ENCODE measurements at regions not wholly inside any gene's neighbourhood (a gene's known extent, or its start where the extent isn't known, plus 50 kb on each side); places are given as distances from the start of the nearest gene placed in this dataset.

DNA sequence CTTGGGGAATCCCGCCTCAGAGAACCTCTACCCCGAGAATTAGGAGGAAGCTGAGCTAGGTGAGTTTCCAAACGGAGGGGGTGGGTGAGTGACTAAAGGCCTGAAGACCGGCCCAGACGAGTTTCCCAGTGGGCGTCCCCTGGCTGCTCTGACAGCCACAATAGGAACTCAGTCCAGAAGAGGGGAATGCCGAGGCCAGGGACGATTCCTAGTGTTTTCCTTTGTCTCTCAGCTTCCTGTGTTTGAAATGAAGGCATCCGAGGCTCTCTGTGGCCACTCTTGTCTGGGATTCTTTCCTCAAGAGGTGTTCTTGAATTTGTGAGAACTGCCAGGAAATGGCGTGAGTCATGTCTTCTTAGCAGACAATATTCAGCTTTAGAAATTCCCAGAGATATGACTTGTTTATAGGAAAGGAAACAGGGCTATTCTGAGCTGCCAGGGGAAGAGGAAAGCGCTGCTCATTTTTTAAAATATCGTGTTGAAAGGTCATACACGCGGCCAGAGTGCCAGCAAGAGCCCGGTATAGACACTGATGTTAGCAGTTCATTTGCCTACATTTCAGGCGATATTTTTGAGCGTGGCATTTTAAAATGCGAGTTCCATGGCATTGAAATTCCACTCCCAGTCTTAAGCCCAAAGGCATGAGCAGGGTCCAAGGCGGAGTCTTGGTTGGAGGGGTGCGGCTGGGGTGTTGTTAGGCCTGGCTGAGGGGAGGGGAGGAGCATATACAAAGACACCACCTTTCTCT lies 169.1 kb upstream of the KLF7 start (continued):
- TF ChIP-seq SAP30 (IDR thresholded peaks at IDR 0.05; ENCODE audit: borderline replicate concordance, insufficient read depth, low read depth, low read length, poor library complexity, severe bottlenecking), result no peak
- no peak for TF ChIP-seq KAT2B (IDR thresholded peaks at IDR 0.05; ENCODE audit: low read depth, low read length)
- TF ChIP-seq, protein P1, sequence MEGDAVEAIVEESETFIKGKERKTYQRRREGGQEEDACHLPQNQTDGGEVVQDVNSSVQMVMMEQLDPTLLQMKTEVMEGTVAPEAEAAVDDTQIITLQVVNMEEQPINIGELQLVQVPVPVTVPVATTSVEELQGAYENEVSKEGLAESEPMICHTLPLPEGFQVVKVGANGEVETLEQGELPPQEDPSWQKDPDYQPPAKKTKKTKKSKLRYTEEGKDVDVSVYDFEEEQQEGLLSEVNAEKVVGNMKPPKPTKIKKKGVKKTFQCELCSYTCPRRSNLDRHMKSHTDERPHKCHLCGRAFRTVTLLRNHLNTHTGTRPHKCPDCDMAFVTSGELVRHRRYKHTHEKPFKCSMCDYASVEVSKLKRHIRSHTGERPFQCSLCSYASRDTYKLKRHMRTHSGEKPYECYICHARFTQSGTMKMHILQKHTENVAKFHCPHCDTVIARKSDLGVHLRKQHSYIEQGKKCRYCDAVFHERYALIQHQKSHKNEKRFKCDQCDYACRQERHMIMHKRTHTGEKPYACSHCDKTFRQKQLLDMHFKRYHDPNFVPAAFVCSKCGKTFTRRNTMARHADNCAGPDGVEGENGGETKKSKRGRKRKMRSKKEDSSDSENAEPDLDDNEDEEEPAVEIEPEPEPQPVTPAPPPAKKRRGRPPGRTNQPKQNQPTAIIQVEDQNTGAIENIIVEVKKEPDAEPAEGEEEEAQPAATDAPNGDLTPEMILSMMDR (IDR thresholded peaks at IDR 0.05 in 2 of 3, conservative IDR thresholded peaks at IDR 0.05 in 1 of 3; ENCODE audit: insufficient read depth in 2 of 3, low read depth in 1 of 3, low read length in 3 of 3), result no peak
- TF ChIP-seq BACH1 (tag; IDR thresholded peaks at IDR 0.05), result no peak
- TF ChIP-seq, protein P2, sequence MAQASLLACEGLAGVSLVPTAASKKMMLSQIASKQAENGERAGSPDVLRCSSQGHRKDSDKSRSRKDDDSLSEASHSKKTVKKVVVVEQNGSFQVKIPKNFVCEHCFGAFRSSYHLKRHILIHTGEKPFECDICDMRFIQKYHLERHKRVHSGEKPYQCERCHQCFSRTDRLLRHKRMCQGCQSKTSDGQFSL (CRISPR knock-in tag; IDR thresholded peaks at IDR 0.05), result no peak
- TF ChIP-seq, protein P2 (tag; IDR thresholded peaks at IDR 0.05), result no peak; a peak in 1 of 4 replicates
- no peak for TF ChIP-seq FOXK1 (CRISPR knock-in tag; IDR thresholded peaks at IDR 0.05; ENCODE audit: borderline replicate concordance)
- TF ChIP-seq KDM2B (CRISPR knock-in tag; IDR thresholded peaks at IDR 0.05), result no peak
- no peak for TF ChIP-seq ZNF707 (CRISPR knock-in tag; conservative IDR thresholded peaks at IDR 0.05)
- TF ChIP-seq, protein P3, sequence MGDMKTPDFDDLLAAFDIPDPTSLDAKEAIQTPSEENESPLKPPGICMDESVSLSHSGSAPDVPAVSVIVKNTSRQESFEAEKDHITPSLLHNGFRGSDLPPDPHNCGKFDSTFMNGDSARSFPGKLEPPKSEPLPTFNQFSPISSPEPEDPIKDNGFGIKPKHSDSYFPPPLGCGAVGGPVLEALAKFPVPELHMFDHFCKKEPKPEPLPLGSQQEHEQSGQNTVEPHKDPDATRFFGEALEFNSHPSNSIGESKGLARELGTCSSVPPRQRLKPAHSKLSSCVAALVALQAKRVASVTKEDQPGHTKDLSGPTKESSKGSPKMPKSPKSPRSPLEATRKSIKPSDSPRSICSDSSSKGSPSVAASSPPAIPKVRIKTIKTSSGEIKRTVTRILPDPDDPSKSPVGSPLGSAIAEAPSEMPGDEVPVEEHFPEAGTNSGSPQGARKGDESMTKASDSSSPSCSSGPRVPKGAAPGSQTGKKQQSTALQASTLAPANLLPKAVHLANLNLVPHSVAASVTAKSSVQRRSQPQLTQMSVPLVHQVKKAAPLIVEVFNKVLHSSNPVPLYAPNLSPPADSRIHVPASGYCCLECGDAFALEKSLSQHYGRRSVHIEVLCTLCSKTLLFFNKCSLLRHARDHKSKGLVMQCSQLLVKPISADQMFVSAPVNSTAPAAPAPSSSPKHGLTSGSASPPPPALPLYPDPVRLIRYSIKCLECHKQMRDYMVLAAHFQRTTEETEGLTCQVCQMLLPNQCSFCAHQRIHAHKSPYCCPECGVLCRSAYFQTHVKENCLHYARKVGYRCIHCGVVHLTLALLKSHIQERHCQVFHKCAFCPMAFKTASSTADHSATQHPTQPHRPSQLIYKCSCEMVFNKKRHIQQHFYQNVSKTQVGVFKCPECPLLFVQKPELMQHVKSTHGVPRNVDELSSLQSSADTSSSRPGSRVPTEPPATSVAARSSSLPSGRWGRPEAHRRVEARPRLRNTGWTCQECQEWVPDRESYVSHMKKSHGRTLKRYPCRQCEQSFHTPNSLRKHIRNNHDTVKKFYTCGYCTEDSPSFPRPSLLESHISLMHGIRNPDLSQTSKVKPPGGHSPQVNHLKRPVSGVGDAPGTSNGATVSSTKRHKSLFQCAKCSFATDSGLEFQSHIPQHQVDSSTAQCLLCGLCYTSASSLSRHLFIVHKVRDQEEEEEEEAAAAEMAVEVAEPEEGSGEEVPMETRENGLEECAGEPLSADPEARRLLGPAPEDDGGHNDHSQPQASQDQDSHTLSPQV (IDR thresholded peaks at IDR 0.05), result peak; percentile 80
- TF ChIP-seq CTCFL (IDR thresholded peaks at IDR 0.05; ENCODE audit: borderline replicate concordance, insufficient read depth, low read depth, low read length, poor library complexity, severe bottlenecking), result no peak
- no peak for TF ChIP-seq BRD4 (IDR thresholded peaks at IDR 0.05)
- no peak for TF ChIP-seq ZNF551 (CRISPR knock-in tag; IDR thresholded peaks at IDR 0.05)
- no peak; the same call in 1 of the 2 replicates for TF ChIP-seq DDX20 (tag; IDR thresholded peaks at IDR 0.05; ENCODE audit: low read depth)

All from K562 (cell line).